DND-41 (cell line): ENCODE measurements at regions not wholly inside any gene's neighbourhood (a gene's known extent, or its start where the extent isn't known, plus 50 kb on each side); places are given as distances from the start of the nearest gene placed in this dataset.

Experiments
- ATAC-seq: fragments of 200-7000 bp; cut with Tn5 transposase; 3 replicates; pipeline ENCODE4 v1.9.1; 2021; ENCODE audit warnings: low read depth; ENCODE audit not compliant: insufficient read depth
- DNase-seq: peaks from one replicate; pipeline ENCODE4 v3.0.0-alpha.2; 2020
- H2AFZ ChIP-seq: 2 replicates; pipeline ENCODE4 v1.6.0; 2012; ENCODE audit warnings: low read depth, low read length
- H3K27ac ChIP-seq: 2 replicates; pipeline ENCODE4 v1.5.1; 2012; ENCODE audit warnings: low read length, inconsistent platforms
- H3K27me3 ChIP-seq: fragments of 200-600 bp; sonication (generic); 2 replicates; pipeline ENCODE4 v1.6.0; 2012; ENCODE audit warnings: low read length, mild to moderate bottlenecking, inconsistent platforms; ENCODE audit not compliant: insufficient read depth, poor library complexity
- H3K36me3 ChIP-seq: 2 replicates; pipeline ENCODE4 v1.5.1; 2012; ENCODE audit warnings: low read length, inconsistent platforms; ENCODE audit not compliant: insufficient read depth
- H3K4me1 ChIP-seq: 2 replicates; pipeline ENCODE4 v1.5.1; 2012; ENCODE audit warnings: mild to moderate bottlenecking, low read length; ENCODE audit not compliant: insufficient read depth
- H3K4me2 ChIP-seq: 2 replicates; pipeline ENCODE4 v1.6.0; 2012; ENCODE audit warnings: mild to moderate bottlenecking, moderate library complexity, low read length, inconsistent platforms; ENCODE audit not compliant: insufficient read depth
- H3K4me3 ChIP-seq, 2 experiments: fragments of 200-600 bp in 1 of 2; shearing (Covaris generic) in 1 of 2; 2 replicates each; pipeline ENCODE4 v1.5.1; 2012 to 2016; ENCODE audit warnings: inconsistent platforms in 2 of 2, low read length in 2 of 2, mild to moderate bottlenecking in 2 of 2, low read depth in 1 of 2, moderate library complexity in 1 of 2
- H3K79me2 ChIP-seq: 2 replicates; pipeline ENCODE4 v1.6.0; 2012; ENCODE audit warnings: low read length, inconsistent platforms; ENCODE audit not compliant: insufficient read depth
- H3K9ac ChIP-seq: 2 replicates; pipeline ENCODE4 v1.6.0; 2012; ENCODE audit warnings: low read depth, mild to moderate bottlenecking, inconsistent platforms, low read length, moderate library complexity
- H3K9me3 ChIP-seq: 2 replicates; pipeline ENCODE4 v1.5.1; 2012; ENCODE audit warnings: low read length, moderate library complexity, mild to moderate bottlenecking, inconsistent platforms; ENCODE audit not compliant: insufficient read depth, severe bottlenecking
- H4K20me1 ChIP-seq: 2 replicates; pipeline ENCODE4 v1.6.0; 2012; ENCODE audit warnings: low read length; ENCODE audit not compliant: insufficient read depth
- CTCF ChIP-seq: IDR thresholded peaks from 2 replicates; pipeline ENCODE4 v1.5.1; 2012; ENCODE audit warnings: borderline replicate concordance, low read length, moderate library complexity, mild to moderate bottlenecking; ENCODE audit not compliant: poor library complexity, severe bottlenecking; ENCODE audit errors: extremely low read depth
- EZH2 ChIP-seq: IDR thresholded peaks from 3 replicates; pipeline ENCODE4 v1.6.1; 2012; ENCODE audit warnings: borderline replicate concordance, low read depth, mild to moderate bottlenecking, moderate library complexity, low read length, inconsistent platforms; ENCODE audit not compliant: severe bottlenecking

- peaks cover 18% of the 10 kb centered on the region for H3K4me1 ChIP-seq
- H3K9me3 ChIP-seq, result no peaks in the 10 kb centered on the region
- H3K36me3 ChIP-seq, result no peaks in the 10 kb centered on the region
- no peaks in the 10 kb centered on the region for H3K27me3 ChIP-seq
- H3K27ac ChIP-seq, result no peak overlapping the region
- H4K20me1 ChIP-seq, result no peaks in the 10 kb centered on the region
- H3K4me2 ChIP-seq, result no peak overlapping the region
- no peak overlapping the region for H2AFZ ChIP-seq
- H3K79me2 ChIP-seq, result no peaks in the 10 kb centered on the region
- no peak overlapping the region for H3K4me3 ChIP-seq
- ATAC-seq, result no peak
- TF ChIP-seq EZH2, result no peak
- no peak for TF ChIP-seq CTCF
- no peak overlapping the region for H3K9ac ChIP-seq
- DNase-seq, result no peak
Observed at GRCh38 chr3:59368900-59369675, 319.3 kb upstream of the CFAP20DC start.

GRCh38 chr3:59367150-59367549 is 317.3 kb upstream of the CFAP20DC start:
- ATAC-seq (peak; percentile 85), DNase-seq (peak; percentile 13)
- no peaks in the 10 kb centered on the region for H3K9me3 ChIP-seq
- H3K27me3 ChIP-seq, result no peaks in the 10 kb centered on the region
- H4K20me1 ChIP-seq, result no peaks in the 10 kb centered on the region
- no peak overlapping the region for H3K9ac ChIP-seq
- H3K27ac ChIP-seq, result no peak overlapping the region
- H3K36me3 ChIP-seq, result no peaks in the 10 kb centered on the region
- no peak overlapping the region for H3K4me3 ChIP-seq
- no peak overlapping the region for H2AFZ ChIP-seq
- H3K4me1 ChIP-seq, result peaks cover 18% of the 10 kb centered on the region
- H3K79me2 ChIP-seq, result no peaks in the 10 kb centered on the region
- TF ChIP-seq CTCF (no peak), EZH2 (no peak)
- no peak overlapping the region for H3K4me2 ChIP-seq

- Histone ChIP-seq H4K20me1 (no peaks in the 10 kb centered on the region), H3K4me3 (no peak overlapping the region), H3K79me2 (no peaks in the 10 kb centered on the region), H3K27ac (no peak overlapping the region), H2AFZ (no peak overlapping the region), H3K9me3 (no peaks in the 10 kb centered on the region), H3K36me3 (no peaks in the 10 kb centered on the region), H3K9ac (no peak overlapping the region), H3K4me1 (peaks cover 18% of the 10 kb centered on the region), H3K27me3 (no peaks in the 10 kb centered on the region), H3K4me2 (no peak overlapping the region)
- ATAC-seq, result no peak
- DNase-seq, result no peak
- TF ChIP-seq EZH2, result no peak
- no peak for TF ChIP-seq CTCF
Observed at GRCh38 chr3:59366218-59366617, 316.4 kb upstream of the CFAP20DC start.
